GM18498 (cell line): ENCODE measurements at regions not wholly inside any gene's neighbourhood (a gene's known extent, or its start where the extent isn't known, plus 50 kb on each side); places are given as distances from the start of the nearest gene placed in this dataset.
"Not testable (repeated sequence)": the region's sequence is repeated elsewhere in the genome, so short reads cannot be mapped to it uniquely, and the experiment has no call there.

Experiments
- ATAC-seq: cut with Tn5 transposase; IDR thresholded peaks from one replicate; pipeline ENCODE4 v1.9.1; 2021; ENCODE audit warnings: mild to moderate bottlenecking, moderate library complexity; ENCODE audit not compliant: unreplicated experiment

DNA sequence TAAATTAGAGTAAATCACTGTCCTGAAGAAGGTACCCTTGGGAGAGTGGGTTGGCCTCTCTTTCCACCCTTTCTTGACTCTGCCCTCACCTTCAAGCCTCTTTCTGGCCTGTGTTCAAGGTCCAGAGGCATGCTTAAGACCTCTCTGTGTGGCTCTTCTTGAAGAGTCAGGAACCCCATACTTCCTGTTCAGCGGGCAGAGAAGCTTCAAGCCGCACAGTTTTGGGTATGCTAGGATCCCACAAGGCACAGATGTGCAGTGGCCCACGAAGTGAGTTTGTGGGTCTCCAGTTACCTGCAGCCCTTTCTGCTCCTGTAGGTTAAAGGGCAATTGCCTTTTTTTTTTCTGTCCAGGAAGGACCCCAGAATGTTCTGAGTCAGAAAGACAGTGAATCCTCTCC is 113.7 kb downstream of the PPIAL4A start:
- ATAC-seq = not testable (repeated sequence)

- not testable (repeated sequence) for ATAC-seq
Observed at GRCh38 chr1:121006826-121007225, 117.3 kb downstream of the PPIAL4A start.

DNA sequence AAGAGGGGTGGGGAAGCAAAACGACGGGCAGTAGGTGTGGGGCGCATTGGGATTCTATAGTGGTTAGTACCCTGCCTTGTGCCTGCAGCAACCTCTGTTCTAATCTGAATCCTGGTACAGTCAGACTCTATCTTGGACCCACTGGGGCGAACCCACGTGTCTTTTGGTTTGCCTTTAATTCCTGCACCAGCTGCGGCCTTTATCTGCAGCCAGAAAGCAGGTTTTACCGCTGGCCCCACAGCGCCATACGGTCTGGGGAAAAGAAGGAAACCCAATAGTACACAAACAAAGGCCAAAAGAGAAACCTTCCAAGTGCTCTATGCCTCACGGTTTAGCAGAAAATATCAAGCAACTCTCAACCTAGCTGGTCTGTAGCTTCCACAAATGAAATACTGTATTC is 118.2 kb downstream of the PPIAL4A start:
- not testable (repeated sequence) for ATAC-seq

- ATAC-seq = not testable (repeated sequence)
Observed at GRCh38 chr1:121008512-121009215, 119.1 kb downstream of the PPIAL4A start.

DNA sequence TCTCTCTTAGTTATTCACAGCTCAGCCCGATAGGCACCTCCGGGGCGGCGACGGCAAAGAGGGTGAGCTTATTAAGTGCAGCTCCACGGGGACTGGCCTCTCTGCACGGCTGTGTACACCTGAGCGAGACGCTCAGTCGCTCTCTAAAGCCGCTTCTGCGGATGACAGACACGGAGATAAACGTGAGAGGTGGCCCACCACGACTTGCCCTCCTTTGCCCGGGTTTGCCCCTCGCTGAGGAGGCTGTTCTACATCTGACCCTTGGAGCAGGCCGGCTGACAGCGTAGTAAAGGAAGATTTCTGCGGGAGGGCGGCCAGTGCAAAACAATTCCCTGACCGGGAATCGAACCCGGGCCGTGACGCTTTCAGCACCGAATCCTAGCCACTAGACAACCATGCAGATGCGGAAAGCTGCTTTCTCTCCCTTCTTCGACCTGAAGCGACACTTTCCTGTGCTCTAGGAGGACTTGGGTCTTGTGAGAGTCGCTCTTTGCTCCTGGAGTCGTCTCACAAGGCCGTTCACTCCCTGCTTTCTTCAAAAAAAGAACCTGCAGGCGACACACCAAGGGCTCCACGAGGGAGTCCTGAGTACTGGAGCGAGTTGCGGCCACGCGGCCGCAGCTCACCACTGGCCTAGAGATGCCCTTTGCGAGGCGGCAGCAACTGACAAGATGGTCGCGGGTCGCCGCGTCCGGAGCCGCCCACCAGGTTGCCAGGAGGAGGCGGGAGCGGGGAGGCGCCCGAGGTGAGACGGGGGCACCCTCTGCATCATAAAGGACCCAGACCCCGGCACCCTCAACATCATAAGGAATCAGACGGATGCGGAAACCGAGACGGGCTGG is 119.9 kb downstream of the PPIAL4A start:
- ATAC-seq = not testable (repeated sequence)

- not testable (repeated sequence) for ATAC-seq
Observed at GRCh38 chr1:121010141-121010540, 120.6 kb downstream of the PPIAL4A start.

DNA sequence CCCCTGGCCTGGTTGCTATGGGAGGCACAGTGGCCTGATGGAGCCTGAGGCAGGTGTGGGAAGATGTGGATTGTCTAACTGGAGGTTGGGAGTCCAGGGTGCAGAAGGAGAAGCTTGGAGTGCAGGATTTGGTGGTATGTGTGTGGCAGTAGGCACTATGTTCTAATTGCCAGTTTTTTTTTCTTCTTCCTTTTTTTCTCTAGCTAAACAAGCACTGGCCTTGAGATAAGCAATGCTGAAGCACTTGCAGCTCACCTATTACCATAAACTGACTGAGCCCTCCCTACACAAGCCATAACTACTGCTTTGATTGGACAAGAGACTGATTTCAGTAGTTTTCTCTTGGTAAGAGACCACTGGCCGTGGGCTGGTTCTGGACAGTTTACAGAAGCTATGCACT is 123.6 kb downstream of the PPIAL4A start:
- ATAC-seq = not testable (repeated sequence)

- ATAC-seq = peak; percentile 62
Observed at GRCh38 chr1:121016182-121017028, 126.8 kb downstream of the PPIAL4A start.

DNA sequence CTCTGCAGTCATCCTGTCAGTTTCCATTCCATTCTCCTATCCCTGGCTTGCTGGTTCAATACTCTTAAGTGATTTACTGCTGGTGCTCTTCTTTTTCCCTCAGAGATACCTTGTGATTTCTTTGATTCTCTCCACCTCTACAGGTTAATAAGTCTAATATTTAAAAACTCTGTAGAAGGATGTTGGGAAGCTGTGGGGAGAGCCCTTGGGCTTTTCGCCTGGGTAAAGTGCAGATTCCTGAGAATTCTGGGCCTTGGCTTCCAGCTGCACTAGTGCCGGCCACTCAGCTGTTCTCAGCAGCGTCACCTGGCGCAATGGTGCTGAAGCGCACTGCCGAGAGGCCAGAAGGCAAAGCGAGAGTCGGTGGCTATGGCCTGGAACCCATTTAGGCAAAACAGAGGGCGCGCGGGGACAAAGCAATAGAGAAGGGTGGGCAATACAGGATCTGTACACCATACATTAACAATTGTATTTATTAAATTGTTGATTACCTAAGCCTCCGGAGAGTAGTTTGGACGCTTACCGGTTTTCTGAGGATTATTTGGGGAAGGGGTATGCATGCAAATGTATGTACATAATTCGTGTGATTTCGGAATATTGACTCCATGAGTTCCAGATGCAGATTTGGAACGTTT is 130.3 kb downstream of the PPIAL4A start:
- ATAC-seq = not testable (repeated sequence)

- not testable (repeated sequence) for ATAC-seq
Observed at GRCh38 chr1:121020350-121021236, 131.0 kb downstream of the PPIAL4A start.

- ATAC-seq = not testable (repeated sequence)
Observed at GRCh38 chr1:121021716-121022115, 132.1 kb downstream of the PPIAL4A start.

- not testable (repeated sequence) for ATAC-seq
Observed at GRCh38 chr1:121032878-121033494, 143.4 kb downstream of the PPIAL4A start.

DNA sequence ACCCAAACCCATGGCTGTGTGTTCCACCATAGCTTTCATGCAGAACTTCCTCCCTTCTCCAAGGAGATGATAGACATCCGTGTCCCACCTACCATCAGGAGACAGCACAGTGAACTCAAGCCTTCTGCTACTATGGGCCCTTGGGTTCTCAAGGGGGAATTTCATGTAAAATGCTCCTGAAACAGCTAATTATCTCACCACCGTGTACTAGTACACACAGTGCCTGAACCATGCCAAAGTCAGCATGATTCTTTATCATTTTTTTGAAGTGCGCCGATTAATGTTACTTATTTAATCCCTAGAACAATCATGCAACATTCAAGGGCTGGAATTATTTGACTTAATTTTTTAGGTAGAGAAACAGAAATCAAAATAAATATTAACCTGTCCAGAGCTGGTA is 147.2 kb downstream of the PPIAL4A start:
- ATAC-seq = not testable (repeated sequence)

GRCh38 chr1:121040974-121041373 is 143.2 kb downstream of the FAM72B start:
- ATAC-seq = not testable (repeated sequence)

GRCh38 chr1:121041497-121041896 is 142.6 kb downstream of the FAM72B start:
- not testable (repeated sequence) for ATAC-seq

- ATAC-seq = not testable (repeated sequence)
Observed at GRCh38 chr1:121042882-121043281, 141.3 kb downstream of the FAM72B start.

DNA sequence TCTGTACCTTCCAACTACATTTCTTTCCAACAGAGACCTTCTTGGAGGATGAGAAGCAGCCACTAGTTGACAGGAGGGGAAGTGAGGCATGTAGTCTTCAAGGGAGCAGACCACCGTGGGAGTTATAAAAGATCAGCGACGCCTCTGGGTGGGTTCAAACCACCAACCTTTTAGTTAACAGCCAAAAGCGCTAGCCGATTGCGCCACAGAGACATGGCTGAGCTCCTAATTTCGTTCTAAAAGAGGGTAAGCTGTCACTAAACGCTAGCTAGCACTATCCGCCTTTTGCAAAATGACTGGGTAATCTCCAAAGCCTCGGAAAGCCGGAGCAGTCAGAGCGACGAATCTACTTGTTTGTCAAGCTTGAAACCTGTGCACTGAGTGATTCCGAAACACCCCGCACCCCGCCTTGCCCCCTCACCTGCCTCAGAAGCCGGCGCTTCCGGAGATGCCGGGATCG is 135.8 kb downstream of the FAM72B start:
- ATAC-seq = not testable (repeated sequence)

DNA sequence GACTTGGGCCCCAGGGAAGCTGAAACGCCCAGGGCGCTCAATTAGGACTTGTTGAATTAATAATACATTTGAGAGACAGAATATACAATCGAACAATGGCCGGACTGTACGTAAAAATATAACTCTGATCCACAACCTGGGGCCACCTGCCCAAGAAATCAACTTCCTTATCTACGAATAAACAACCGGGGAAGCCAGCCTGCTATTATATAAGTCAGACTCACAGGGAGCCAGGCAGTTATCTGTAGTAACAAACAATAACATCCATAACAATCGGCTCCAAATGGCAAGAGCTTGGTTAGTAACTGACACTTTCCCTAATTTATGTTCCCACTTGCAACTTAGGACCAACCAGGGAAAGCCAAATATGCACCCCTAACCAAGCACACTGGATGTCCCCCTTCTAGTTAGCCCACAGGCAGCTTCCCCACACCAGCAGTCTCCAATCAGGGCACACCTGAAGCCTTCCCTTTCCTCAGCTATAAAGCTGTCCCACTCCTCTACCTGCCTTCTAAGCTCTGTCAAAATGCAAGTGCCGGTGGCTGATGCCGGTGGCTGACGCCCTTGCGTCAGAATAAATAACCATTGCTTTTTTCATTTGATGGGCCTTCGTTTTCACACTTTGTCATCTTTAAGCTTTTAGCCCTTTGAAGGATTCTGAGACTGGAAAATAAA is 135.2 kb downstream of the FAM72B start:
- not testable (repeated sequence) for ATAC-seq
